Right lung (tissue), 2 donors: ENCODE measurements at regions not wholly inside any gene's neighbourhood (a gene's known extent, or its start where the extent isn't known, plus 50 kb on each side); places are given as distances from the start of the nearest gene placed in this dataset.
A peak's percentile ranks its signal among the peaks of the same experiment; 100 is the strongest.
"Not testable (repeated sequence)": the region's sequence is repeated elsewhere in the genome, so short reads cannot be mapped to it uniquely, and the experiment has no call there.

ENCODE experiments used
- DNase-seq, 2 donors: peaks; one replicate each; pipeline ENCODE4 v3.0.0-alpha.2; 2013

- DNase-seq = no peak
Measured at GRCh38 chr16:55015181-55015913, 84.7 kb downstream of the IRX5 start.

GRCh38 chr16:55016515-55016914, 85.8 kb downstream of the IRX5 start:
- no peak for DNase-seq

GRCh38 chr16:55017321-55017720, 86.7 kb downstream of the IRX5 start:
- DNase-seq = no peak

- no peak for DNase-seq
Measured at GRCh38 chr16:55018881-55019280, 88.2 kb downstream of the IRX5 start.

GRCh38 chr16:55019419-55020131, 88.9 kb downstream of the IRX5 start:
- DNase-seq = no peak

- no peak for DNase-seq
Measured at GRCh38 chr16:55021595-55022475, 91.2 kb downstream of the IRX5 start.

GRCh38 chr16:55027260-55027659, 96.6 kb downstream of the IRX5 start:
- not testable (repeated sequence) for DNase-seq

GRCh38 chr16:55029509-55029908, 98.8 kb downstream of the IRX5 start:
- no peak for DNase-seq

- no peak for DNase-seq
Measured at GRCh38 chr16:55030944-55031343, 100.3 kb downstream of the IRX5 start.

- no peak for DNase-seq
Measured at GRCh38 chr16:55031481-55031880, 100.8 kb downstream of the IRX5 start.

- no peak for DNase-seq
Measured at GRCh38 chr16:55033225-55034156, 102.8 kb downstream of the IRX5 start.

- peak in 1 of 2 donors; percentile 8 for DNase-seq
Measured at GRCh38 chr16:55035029-55035428, 104.4 kb downstream of the IRX5 start.

GRCh38 chr16:55035956-55036355, 105.3 kb downstream of the IRX5 start:
- no peak for DNase-seq

GRCh38 chr16:55036371-55036821, 105.7 kb downstream of the IRX5 start:
- DNase-seq = no peak

- DNase-seq = no peak
Measured at GRCh38 chr16:55037046-55037445, 106.4 kb downstream of the IRX5 start.

GRCh38 chr16:55037966-55038365, 107.3 kb downstream of the IRX5 start:
- DNase-seq = no peak

- no peak for DNase-seq
Measured at GRCh38 chr16:55039042-55039441, 108.4 kb downstream of the IRX5 start.

GRCh38 chr16:55039511-55039910, 108.8 kb downstream of the IRX5 start:
- DNase-seq = no peak

GRCh38 chr16:55039931-55040330, 109.3 kb downstream of the IRX5 start:
- DNase-seq = no peak

- no peak for DNase-seq
Measured at GRCh38 chr16:55040366-55041086, 109.9 kb downstream of the IRX5 start.
